Astrocyte (in vitro differentiated cells and primary cell): ENCODE measurements at regions not wholly inside any gene's neighbourhood (a gene's known extent, or its start where the extent isn't known, plus 50 kb on each side); places are given as distances from the start of the nearest gene placed in this dataset.
A peak's percentile ranks its signal among the peaks of the same experiment; 100 is the strongest.

Source experiments
- DNase-seq: peaks from one replicate; pipeline ENCODE4 v3.0.0-alpha.2; 2010; ENCODE audit warnings: low read depth
- FAIRE-seq: peaks from 2 replicates; lab custom pipeline; 2011; peaks lifted over from hg19 to GRCh38; lab: Jason Lieb, UNC
- H2AFZ ChIP-seq: 2 replicates; pipeline ENCODE4 v1.6.0; 2012; ENCODE audit warnings: low read depth, low read length, inconsistent platforms
- H3K27ac ChIP-seq: 2 replicates; pipeline ENCODE4 v1.5.1; 2011; ENCODE audit warnings: low read depth, low read length, inconsistent platforms
- H3K27me3 ChIP-seq: 2 replicates; pipeline ENCODE4 v1.6.0; 2011; ENCODE audit warnings: low read length, inconsistent platforms; ENCODE audit not compliant: insufficient read depth
- H3K36me3 ChIP-seq: 2 replicates; pipeline ENCODE4 v1.5.1; 2011; ENCODE audit warnings: low read length, inconsistent platforms; ENCODE audit not compliant: insufficient read depth
- H3K4me1 ChIP-seq: 2 replicates; pipeline ENCODE4 v1.5.1; 2011; ENCODE audit warnings: low read length, inconsistent platforms; ENCODE audit not compliant: insufficient read depth
- H3K4me2 ChIP-seq: 2 replicates; pipeline ENCODE4 v1.6.0; 2012; ENCODE audit warnings: low read length, inconsistent platforms
- H3K4me3 ChIP-seq: 2 replicates; pipeline ENCODE4 v1.5.1; 2011; ENCODE audit warnings: low read depth, mild to moderate bottlenecking, low read length, inconsistent platforms; ENCODE audit not compliant: insufficient read depth
- H3K79me2 ChIP-seq: 2 replicates; pipeline ENCODE4 v1.6.0; 2012; ENCODE audit warnings: mild to moderate bottlenecking, low read length, inconsistent platforms; ENCODE audit not compliant: insufficient read depth
- H3K9ac ChIP-seq: 2 replicates; pipeline ENCODE4 v1.6.0; 2012; ENCODE audit warnings: mild to moderate bottlenecking, low read length, inconsistent platforms
- H3K9me3 ChIP-seq: 2 replicates; pipeline ENCODE4 v1.5.1; 2012; ENCODE audit warnings: low read depth, mild to moderate bottlenecking, low read length, inconsistent platforms; ENCODE audit not compliant: insufficient read depth
- H4K20me1 ChIP-seq: 2 replicates; pipeline ENCODE4 v1.6.0; 2012; ENCODE audit warnings: low read length, inconsistent platforms; ENCODE audit not compliant: insufficient read depth
- H3K27ac Mint-ChIP-seq: one replicate; pipeline ENCODE4 v1.8.0; 2021; ENCODE audit warnings: mild to moderate bottlenecking, mixed read lengths; ENCODE audit not compliant: unreplicated experiment
- H3K27me3 Mint-ChIP-seq: one replicate; pipeline ENCODE4 v1.8.0; 2021; ENCODE audit warnings: low read depth, mixed read lengths; ENCODE audit not compliant: unreplicated experiment
- H3K36me3 Mint-ChIP-seq: one replicate; pipeline ENCODE4 v1.8.0; 2021; ENCODE audit warnings: low read depth, mixed read lengths; ENCODE audit not compliant: unreplicated experiment
- H3K4me1 Mint-ChIP-seq: one replicate; pipeline ENCODE4 v1.8.0; 2021; ENCODE audit warnings: low read depth, mixed read lengths; ENCODE audit not compliant: unreplicated experiment
- H3K4me3 Mint-ChIP-seq: one replicate; pipeline ENCODE4 v1.8.0; 2021; ENCODE audit warnings: mild to moderate bottlenecking, moderate library complexity, mixed read lengths; ENCODE audit not compliant: unreplicated experiment
- H3K9me3 Mint-ChIP-seq: one replicate; pipeline ENCODE4 v1.8.0; 2021; ENCODE audit warnings: mild to moderate bottlenecking, mixed read lengths; ENCODE audit not compliant: unreplicated experiment
- EZH2 ChIP-seq: IDR thresholded peaks from 2 replicates; pipeline ENCODE4 v1.6.1; 2012; ENCODE audit warnings: mild to moderate bottlenecking, low read length, inconsistent platforms; ENCODE audit not compliant: insufficient read depth
- TF ChIP-seq, protein P1 (sequence below): IDR thresholded peaks from 2 replicates; pipeline ENCODE4 v1.5.1; 2011; ENCODE audit warnings: low read depth, mild to moderate bottlenecking, inconsistent platforms, low read length, moderate library complexity; ENCODE audit not compliant: insufficient read depth

DNA sequence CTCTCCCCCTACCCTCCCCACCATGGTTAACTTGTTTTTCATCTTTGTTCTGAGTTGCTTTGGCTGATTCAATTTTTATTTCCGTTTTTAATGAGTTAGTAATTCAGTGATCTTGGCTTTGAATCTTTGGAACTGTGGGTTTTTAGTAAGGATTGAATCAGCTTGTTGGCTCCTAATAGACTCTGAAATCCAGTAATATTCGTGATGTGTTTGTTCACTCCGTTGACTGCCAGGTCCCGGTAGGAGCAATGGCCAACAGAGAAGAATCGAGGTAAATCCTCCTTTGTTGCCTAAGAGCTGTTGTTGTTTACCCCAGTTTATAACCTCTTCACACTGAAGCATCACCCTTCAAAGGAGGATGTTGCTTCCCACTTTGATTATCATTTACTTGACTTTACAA lies 92.7 kb downstream of the PCSK1 start:
- peaks cover 2% of the 10 kb centered on the region for H3K4me1 Mint-ChIP-seq
- H3K36me3 Mint-ChIP-seq, result no peaks in the 10 kb centered on the region
- Histone ChIP-seq H4K20me1 (no peaks in the 10 kb centered on the region), H3K9ac (no peak overlapping the region), H3K4me1 (peaks cover 14% of the 10 kb centered on the region), H3K36me3 (no peaks in the 10 kb centered on the region), H3K4me3 (no peak overlapping the region), H3K27me3 (no peaks in the 10 kb centered on the region), H3K27ac (no peak overlapping the region), H2AFZ (no peak overlapping the region), H3K9me3 (no peaks in the 10 kb centered on the region), H3K4me2 (peak overlapping the region; percentile 8), H3K79me2 (no peaks in the 10 kb centered on the region)
- no peak overlapping the region for H3K4me3 Mint-ChIP-seq
- TF ChIP-seq EZH2, result no peak
- TF ChIP-seq, protein P1, sequence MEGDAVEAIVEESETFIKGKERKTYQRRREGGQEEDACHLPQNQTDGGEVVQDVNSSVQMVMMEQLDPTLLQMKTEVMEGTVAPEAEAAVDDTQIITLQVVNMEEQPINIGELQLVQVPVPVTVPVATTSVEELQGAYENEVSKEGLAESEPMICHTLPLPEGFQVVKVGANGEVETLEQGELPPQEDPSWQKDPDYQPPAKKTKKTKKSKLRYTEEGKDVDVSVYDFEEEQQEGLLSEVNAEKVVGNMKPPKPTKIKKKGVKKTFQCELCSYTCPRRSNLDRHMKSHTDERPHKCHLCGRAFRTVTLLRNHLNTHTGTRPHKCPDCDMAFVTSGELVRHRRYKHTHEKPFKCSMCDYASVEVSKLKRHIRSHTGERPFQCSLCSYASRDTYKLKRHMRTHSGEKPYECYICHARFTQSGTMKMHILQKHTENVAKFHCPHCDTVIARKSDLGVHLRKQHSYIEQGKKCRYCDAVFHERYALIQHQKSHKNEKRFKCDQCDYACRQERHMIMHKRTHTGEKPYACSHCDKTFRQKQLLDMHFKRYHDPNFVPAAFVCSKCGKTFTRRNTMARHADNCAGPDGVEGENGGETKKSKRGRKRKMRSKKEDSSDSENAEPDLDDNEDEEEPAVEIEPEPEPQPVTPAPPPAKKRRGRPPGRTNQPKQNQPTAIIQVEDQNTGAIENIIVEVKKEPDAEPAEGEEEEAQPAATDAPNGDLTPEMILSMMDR, result no peak
- FAIRE-seq (no peak), DNase-seq (peak; percentile 41)
- no peaks in the 10 kb centered on the region for H3K27me3 Mint-ChIP-seq
- H3K27ac Mint-ChIP-seq, result no peak overlapping the region
- H3K9me3 Mint-ChIP-seq, result no peaks in the 10 kb centered on the region

DNA sequence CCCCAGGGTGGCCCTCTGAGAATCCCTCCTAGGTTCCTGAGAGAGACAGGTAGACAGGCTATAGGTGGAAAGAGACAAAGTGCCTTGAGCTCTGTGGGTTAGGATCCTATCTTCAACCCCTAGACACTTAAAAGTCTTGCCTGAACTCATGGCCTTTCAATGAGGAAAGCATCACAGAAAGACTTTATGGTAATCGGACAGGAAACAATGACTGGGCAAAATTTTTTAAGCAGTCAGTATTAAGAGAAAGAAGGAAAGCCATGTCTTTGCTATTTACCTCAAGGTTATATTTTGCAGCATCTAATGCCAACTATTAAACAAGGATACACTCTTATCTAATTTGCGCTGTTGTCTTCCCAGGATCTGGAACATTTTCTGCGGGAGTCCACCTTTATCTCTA lies 93.2 kb downstream of the PCSK1 start:
- no peak overlapping the region for H3K27ac Mint-ChIP-seq
- FAIRE-seq (no peak), DNase-seq (no peak)
- no peak for TF ChIP-seq EZH2
- TF ChIP-seq, protein P1, result no peak
- Histone ChIP-seq H3K36me3 (no peaks in the 10 kb centered on the region), H3K4me1 (peaks cover 14% of the 10 kb centered on the region), H3K9me3 (no peaks in the 10 kb centered on the region), H2AFZ (no peak overlapping the region), H3K9ac (no peak overlapping the region), H4K20me1 (no peaks in the 10 kb centered on the region), H3K27me3 (no peaks in the 10 kb centered on the region), H3K4me2 (no peak overlapping the region), H3K79me2 (no peaks in the 10 kb centered on the region), H3K27ac (no peak overlapping the region), H3K4me3 (no peak overlapping the region)
- H3K9me3 Mint-ChIP-seq, result no peaks in the 10 kb centered on the region
- H3K36me3 Mint-ChIP-seq, result no peaks in the 10 kb centered on the region
- no peak overlapping the region for H3K4me3 Mint-ChIP-seq
- H3K27me3 Mint-ChIP-seq, result no peaks in the 10 kb centered on the region
- H3K4me1 Mint-ChIP-seq, result peaks cover 2% of the 10 kb centered on the region

DNA sequence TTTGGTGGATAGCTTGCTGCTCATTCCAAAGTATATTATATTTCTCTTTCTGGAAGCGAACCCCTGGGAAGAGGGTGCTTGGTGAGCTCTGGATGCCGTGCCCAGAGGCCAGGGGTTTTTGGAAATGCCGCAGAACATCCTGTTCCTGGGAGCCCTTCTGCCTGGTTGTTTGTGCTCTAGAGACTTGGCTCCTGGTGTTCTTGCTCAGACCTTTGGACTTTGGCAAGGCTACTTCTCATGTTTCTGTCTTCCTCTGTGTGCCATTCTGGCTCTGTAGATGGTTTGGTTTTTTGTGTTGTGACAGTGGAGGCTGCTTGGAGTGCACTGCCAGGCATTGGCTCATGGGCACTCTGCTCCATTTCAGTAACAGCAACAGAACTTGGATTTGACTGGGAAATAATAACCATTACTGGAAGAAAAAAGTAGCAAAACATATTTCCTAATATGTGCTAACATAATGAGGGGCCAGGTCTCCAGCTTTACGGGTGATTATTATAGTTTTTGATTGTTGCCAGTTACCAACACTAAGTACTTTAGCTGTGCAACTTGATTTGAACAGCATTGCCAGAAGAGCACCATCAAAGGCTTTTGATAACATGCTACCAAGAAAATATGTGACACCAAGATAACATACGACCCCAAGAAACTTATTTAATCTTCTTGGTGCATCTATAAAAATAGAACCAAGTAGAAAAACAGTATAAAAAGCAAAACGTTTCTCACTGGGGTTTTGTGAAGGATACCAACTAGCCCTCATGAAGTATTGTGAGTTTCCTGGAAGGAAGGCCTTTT lies 94.2 kb downstream of the PCSK1 start:
- H3K79me2 ChIP-seq, result no peaks in the 10 kb centered on the region
- Mint-ChIP-seq H3K27ac (no peak overlapping the region), H3K27me3 (no peaks in the 10 kb centered on the region), H3K4me1 (peaks cover 2% of the 10 kb centered on the region), H3K4me3 (no peak overlapping the region), H3K9me3 (no peaks in the 10 kb centered on the region), H3K36me3 (no peaks in the 10 kb centered on the region)
- H3K4me1 ChIP-seq, result peaks cover 14% of the 10 kb centered on the region
- H3K27ac ChIP-seq, result no peak overlapping the region
- H3K9me3 ChIP-seq, result no peaks in the 10 kb centered on the region
- H3K9ac ChIP-seq, result no peak overlapping the region
- TF ChIP-seq EZH2, result no peak
- TF ChIP-seq, protein P1, result no peak
- H3K4me2 ChIP-seq, result no peak overlapping the region
- no peaks in the 10 kb centered on the region for H3K27me3 ChIP-seq
- FAIRE-seq, result no peak
- H2AFZ ChIP-seq, result no peak overlapping the region
- no peak for DNase-seq
- H3K4me3 ChIP-seq, result no peak overlapping the region
- H4K20me1 ChIP-seq, result no peaks in the 10 kb centered on the region
- H3K36me3 ChIP-seq, result no peaks in the 10 kb centered on the region
